PFSK-1 (cell line): ENCODE measurements at regions not wholly inside any gene's neighbourhood (a gene's known extent, or its start where the extent isn't known, plus 50 kb on each side); places are given as distances from the start of the nearest gene placed in this dataset.

Experiments used
- FOXP2 ChIP-seq: optimal IDR thresholded peaks from 2 replicates; pipeline ENCODE3; 2011; ENCODE audit warnings: borderline replicate concordance, control low read depth, inconsistent platforms; ENCODE audit not compliant: insufficient read depth; ENCODE audit errors: extremely low read length, extremely low read depth
- POLR2AphosphoS5 ChIP-seq: IDR thresholded peaks from 2 replicates; pipeline ENCODE4 v1.6.1; 2012; ENCODE audit warnings: low read depth, mild to moderate bottlenecking, control low read depth, low read length, moderate library complexity
- SIN3A ChIP-seq: IDR thresholded peaks from 2 replicates; pipeline ENCODE4 v1.6.1; 2012; ENCODE audit warnings: mild to moderate bottlenecking, low read length, moderate library complexity, borderline replicate concordance; ENCODE audit not compliant: insufficient read depth
- TAF1 ChIP-seq: IDR thresholded peaks from 2 replicates; pipeline ENCODE4 v1.6.1; 2012; ENCODE audit warnings: low read length, control low read depth, borderline replicate concordance; ENCODE audit not compliant: insufficient read depth
- TF ChIP-seq, protein P1 (sequence below), 2 experiments: IDR thresholded peaks; 2 replicates each; pipeline versions ENCODE4 v1.6.1 to v1.8.0; 2011 to 2012; ENCODE audit warnings: low read depth in 2 of 2, low read length in 2 of 2, control low read depth in 1 of 2, inconsistent platforms in 1 of 2, mild to moderate bottlenecking in 1 of 2, moderate library complexity in 1 of 2; ENCODE audit not compliant: insufficient read depth in 1 of 2

GRCh38 chr2:195482010-195482409 lies 175.0 kb upstream of the SLC39A10 start:
- TF ChIP-seq, protein P1, sequence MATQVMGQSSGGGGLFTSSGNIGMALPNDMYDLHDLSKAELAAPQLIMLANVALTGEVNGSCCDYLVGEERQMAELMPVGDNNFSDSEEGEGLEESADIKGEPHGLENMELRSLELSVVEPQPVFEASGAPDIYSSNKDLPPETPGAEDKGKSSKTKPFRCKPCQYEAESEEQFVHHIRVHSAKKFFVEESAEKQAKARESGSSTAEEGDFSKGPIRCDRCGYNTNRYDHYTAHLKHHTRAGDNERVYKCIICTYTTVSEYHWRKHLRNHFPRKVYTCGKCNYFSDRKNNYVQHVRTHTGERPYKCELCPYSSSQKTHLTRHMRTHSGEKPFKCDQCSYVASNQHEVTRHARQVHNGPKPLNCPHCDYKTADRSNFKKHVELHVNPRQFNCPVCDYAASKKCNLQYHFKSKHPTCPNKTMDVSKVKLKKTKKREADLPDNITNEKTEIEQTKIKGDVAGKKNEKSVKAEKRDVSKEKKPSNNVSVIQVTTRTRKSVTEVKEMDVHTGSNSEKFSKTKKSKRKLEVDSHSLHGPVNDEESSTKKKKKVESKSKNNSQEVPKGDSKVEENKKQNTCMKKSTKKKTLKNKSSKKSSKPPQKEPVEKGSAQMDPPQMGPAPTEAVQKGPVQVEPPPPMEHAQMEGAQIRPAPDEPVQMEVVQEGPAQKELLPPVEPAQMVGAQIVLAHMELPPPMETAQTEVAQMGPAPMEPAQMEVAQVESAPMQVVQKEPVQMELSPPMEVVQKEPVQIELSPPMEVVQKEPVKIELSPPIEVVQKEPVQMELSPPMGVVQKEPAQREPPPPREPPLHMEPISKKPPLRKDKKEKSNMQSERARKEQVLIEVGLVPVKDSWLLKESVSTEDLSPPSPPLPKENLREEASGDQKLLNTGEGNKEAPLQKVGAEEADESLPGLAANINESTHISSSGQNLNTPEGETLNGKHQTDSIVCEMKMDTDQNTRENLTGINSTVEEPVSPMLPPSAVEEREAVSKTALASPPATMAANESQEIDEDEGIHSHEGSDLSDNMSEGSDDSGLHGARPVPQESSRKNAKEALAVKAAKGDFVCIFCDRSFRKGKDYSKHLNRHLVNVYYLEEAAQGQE (IDR thresholded peaks at IDR 0.05; ENCODE audit: insufficient read depth in 1 of 2, low read depth in 2 of 2, low read length in 2 of 2) = no peak
- TF ChIP-seq FOXP2 = no peak
- TF ChIP-seq POLR2AphosphoS5 = no peak
- no peak for TF ChIP-seq SIN3A
- no peak for TF ChIP-seq TAF1

- TF ChIP-seq POLR2AphosphoS5 (no peak), TAF1 (no peak), FOXP2 (no peak), SIN3A (no peak)
- TF ChIP-seq, protein P1 (IDR thresholded peaks at IDR 0.05; ENCODE audit: insufficient read depth in 1 of 2, low read depth in 2 of 2, low read length in 2 of 2) = no peak
Observed at GRCh38 chr2:195480121-195480520, 176.9 kb upstream of the SLC39A10 start.

DNA sequence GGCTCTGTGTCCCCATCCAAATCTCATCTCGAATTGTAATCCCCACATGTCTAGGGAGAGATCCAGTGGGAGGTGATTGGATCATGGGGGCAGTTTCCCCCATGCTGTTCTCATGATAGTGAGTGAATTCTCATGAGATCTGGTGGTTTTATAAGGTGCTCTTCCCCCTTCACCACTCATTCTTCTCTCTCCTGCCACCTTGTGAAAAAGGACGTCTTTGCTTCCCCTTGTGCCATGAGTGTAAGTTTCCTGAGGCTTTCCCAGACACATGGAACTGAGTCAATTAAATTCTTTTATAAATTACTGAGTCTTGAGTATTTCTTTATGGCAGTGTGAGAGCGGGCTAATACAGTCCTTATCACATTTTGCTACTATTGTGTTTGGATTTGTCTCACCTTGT lies 177.6 kb upstream of the SLC39A10 start:
- no peak for TF ChIP-seq TAF1
- TF ChIP-seq, protein P1 (IDR thresholded peaks at IDR 0.05; ENCODE audit: insufficient read depth in 1 of 2, low read depth in 2 of 2, low read length in 2 of 2) = no peak
- TF ChIP-seq SIN3A = no peak
- no peak for TF ChIP-seq POLR2AphosphoS5
- no peak for TF ChIP-seq FOXP2

GRCh38 chr2:195477996-195478382 lies 179.0 kb upstream of the SLC39A10 start:
- TF ChIP-seq POLR2AphosphoS5 (no peak), TAF1 (no peak), FOXP2 (no peak), SIN3A (no peak)
- TF ChIP-seq, protein P1 (IDR thresholded peaks at IDR 0.05; ENCODE audit: insufficient read depth in 1 of 2, low read depth in 2 of 2, low read length in 2 of 2) = no peak

GRCh38 chr2:195477248-195477995 lies 179.6 kb upstream of the SLC39A10 start:
- TF ChIP-seq, protein P1 (IDR thresholded peaks at IDR 0.05; ENCODE audit: insufficient read depth in 1 of 2, low read depth in 2 of 2, low read length in 2 of 2) = no peak
- TF ChIP-seq POLR2AphosphoS5 = no peak
